ENCODE measurements at regions not wholly inside any gene's neighbourhood (a gene's known extent, or its start where the extent isn't known, plus 50 kb on each side); places are given as distances from the start of the nearest gene placed in this dataset.

- Histone ChIP-seq H3K4me3 (ENCODE audit: low read length) (no peak overlapping the region), H3K4me2 (ENCODE audit: low read length) (no peak overlapping the region), H3K36me3 (ENCODE audit: insufficient read depth, low read length) (no peaks in the 10 kb centered on the region), H3K9me2 (ENCODE audit: insufficient read depth, low read length) (no peaks in the 10 kb centered on the region), H4K20me1 (ENCODE audit: insufficient read depth) (no peaks in the 10 kb centered on the region), H3K27me3 (ENCODE audit: insufficient read depth, low read depth, low read length) (no peaks in the 10 kb centered on the region), H3K9me3 (ENCODE audit: low read length) (no peaks in the 10 kb centered on the region), H3K9ac (ENCODE audit: low read length) (no peak overlapping the region), H2AFZ (ENCODE audit: low read depth, low read length) (no peak overlapping the region), H3F3A (ENCODE audit: insufficient read depth, low read length, poor library complexity, severe bottlenecking) (no peaks in the 10 kb centered on the region), H3K27ac (ENCODE audit: low read length) (no peak overlapping the region), H3K79me2 (replicated peaks; ENCODE audit: insufficient read depth, low read length) (no peaks in the 10 kb centered on the region)
- TF ChIP-seq EZH2 (IDR thresholded peaks at IDR 0.05; ENCODE audit: borderline replicate concordance, insufficient read depth, low read length, poor library complexity, severe bottlenecking): no peak
Measured at GRCh38 chr10:131573707-131574106, 262.2 kb upstream of the TCERG1L start.

- no peak for TF ChIP-seq SMC3 (conservative IDR thresholded peaks at IDR 0.05; ENCODE audit: poor library complexity)
- TF ChIP-seq, protein P1, sequence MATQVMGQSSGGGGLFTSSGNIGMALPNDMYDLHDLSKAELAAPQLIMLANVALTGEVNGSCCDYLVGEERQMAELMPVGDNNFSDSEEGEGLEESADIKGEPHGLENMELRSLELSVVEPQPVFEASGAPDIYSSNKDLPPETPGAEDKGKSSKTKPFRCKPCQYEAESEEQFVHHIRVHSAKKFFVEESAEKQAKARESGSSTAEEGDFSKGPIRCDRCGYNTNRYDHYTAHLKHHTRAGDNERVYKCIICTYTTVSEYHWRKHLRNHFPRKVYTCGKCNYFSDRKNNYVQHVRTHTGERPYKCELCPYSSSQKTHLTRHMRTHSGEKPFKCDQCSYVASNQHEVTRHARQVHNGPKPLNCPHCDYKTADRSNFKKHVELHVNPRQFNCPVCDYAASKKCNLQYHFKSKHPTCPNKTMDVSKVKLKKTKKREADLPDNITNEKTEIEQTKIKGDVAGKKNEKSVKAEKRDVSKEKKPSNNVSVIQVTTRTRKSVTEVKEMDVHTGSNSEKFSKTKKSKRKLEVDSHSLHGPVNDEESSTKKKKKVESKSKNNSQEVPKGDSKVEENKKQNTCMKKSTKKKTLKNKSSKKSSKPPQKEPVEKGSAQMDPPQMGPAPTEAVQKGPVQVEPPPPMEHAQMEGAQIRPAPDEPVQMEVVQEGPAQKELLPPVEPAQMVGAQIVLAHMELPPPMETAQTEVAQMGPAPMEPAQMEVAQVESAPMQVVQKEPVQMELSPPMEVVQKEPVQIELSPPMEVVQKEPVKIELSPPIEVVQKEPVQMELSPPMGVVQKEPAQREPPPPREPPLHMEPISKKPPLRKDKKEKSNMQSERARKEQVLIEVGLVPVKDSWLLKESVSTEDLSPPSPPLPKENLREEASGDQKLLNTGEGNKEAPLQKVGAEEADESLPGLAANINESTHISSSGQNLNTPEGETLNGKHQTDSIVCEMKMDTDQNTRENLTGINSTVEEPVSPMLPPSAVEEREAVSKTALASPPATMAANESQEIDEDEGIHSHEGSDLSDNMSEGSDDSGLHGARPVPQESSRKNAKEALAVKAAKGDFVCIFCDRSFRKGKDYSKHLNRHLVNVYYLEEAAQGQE (IDR thresholded peaks at IDR 0.05; ENCODE audit: borderline replicate concordance): no peak
- TF ChIP-seq POLR2AphosphoS5 (IDR thresholded peaks at IDR 0.05): no peak
- TF ChIP-seq, protein P2, sequence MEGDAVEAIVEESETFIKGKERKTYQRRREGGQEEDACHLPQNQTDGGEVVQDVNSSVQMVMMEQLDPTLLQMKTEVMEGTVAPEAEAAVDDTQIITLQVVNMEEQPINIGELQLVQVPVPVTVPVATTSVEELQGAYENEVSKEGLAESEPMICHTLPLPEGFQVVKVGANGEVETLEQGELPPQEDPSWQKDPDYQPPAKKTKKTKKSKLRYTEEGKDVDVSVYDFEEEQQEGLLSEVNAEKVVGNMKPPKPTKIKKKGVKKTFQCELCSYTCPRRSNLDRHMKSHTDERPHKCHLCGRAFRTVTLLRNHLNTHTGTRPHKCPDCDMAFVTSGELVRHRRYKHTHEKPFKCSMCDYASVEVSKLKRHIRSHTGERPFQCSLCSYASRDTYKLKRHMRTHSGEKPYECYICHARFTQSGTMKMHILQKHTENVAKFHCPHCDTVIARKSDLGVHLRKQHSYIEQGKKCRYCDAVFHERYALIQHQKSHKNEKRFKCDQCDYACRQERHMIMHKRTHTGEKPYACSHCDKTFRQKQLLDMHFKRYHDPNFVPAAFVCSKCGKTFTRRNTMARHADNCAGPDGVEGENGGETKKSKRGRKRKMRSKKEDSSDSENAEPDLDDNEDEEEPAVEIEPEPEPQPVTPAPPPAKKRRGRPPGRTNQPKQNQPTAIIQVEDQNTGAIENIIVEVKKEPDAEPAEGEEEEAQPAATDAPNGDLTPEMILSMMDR (IDR thresholded peaks at IDR 0.05; ENCODE audit: poor library complexity, severe bottlenecking): no peak
- no peak for TF ChIP-seq EZH2 (IDR thresholded peaks at IDR 0.05; ENCODE audit: borderline replicate concordance, insufficient read depth, low read length, poor library complexity, severe bottlenecking)
- TF ChIP-seq MXI1 (conservative IDR thresholded peaks at IDR 0.05; ENCODE audit: poor library complexity, severe bottlenecking): no peak
- TF ChIP-seq EP300 (conservative IDR thresholded peaks at IDR 0.05; ENCODE audit: poor library complexity, severe bottlenecking): no peak
- TF ChIP-seq RAD21 (conservative IDR thresholded peaks at IDR 0.05): no peak
- TF ChIP-seq TAF1 (IDR thresholded peaks at IDR 0.05; ENCODE audit: low read depth): no peak
- Histone ChIP-seq H3K27ac (ENCODE audit: low read length) (no peak overlapping the region), H3K79me2 (replicated peaks; ENCODE audit: insufficient read depth, low read length) (no peaks in the 10 kb centered on the region), H2AFZ (ENCODE audit: low read depth, low read length) (no peak overlapping the region), H3F3A (ENCODE audit: insufficient read depth, low read length, poor library complexity, severe bottlenecking) (no peaks in the 10 kb centered on the region), H3K9me3 (ENCODE audit: low read length) (no peaks in the 10 kb centered on the region), H3K4me2 (ENCODE audit: low read length) (no peak overlapping the region), H3K27me3 (ENCODE audit: insufficient read depth, low read depth, low read length) (no peaks in the 10 kb centered on the region), H3K9me2 (ENCODE audit: insufficient read depth, low read length) (no peaks in the 10 kb centered on the region), H4K20me1 (ENCODE audit: insufficient read depth) (no peaks in the 10 kb centered on the region), H3K36me3 (ENCODE audit: insufficient read depth, low read length) (no peaks in the 10 kb centered on the region), H3K4me3 (ENCODE audit: low read length) (no peak overlapping the region), H3K9ac (ENCODE audit: low read length) (no peak overlapping the region)
Measured at GRCh38 chr10:131574363-131574706, 262.8 kb upstream of the TCERG1L start.
